Gastroesophageal sphincter (tissue), 4 donors: ENCODE measurements at regions not wholly inside any gene's neighbourhood (a gene's known extent, or its start where the extent isn't known, plus 50 kb on each side); places are given as distances from the start of the nearest gene placed in this dataset.

ENCODE experiments used
- ATAC-seq: fragments of 150-250 bp; one replicate; pipeline ENCODE4 v1.9.1; 2016; ENCODE audit warnings: mild to moderate bottlenecking, moderate library complexity
- H3K27ac ChIP-seq, 4 donors: fragments of 200-600 bp; sonication (generic) in 3 of 4; 1 replicate in 3 of 4; 2 replicates in 1 of 4; pipeline ENCODE4 v1.5.1; 2016 to 2019
- H3K27me3 ChIP-seq: fragments of 200-600 bp; sonication (generic); one replicate; pipeline ENCODE4 v1.5.1; 2019
- H3K36me3 ChIP-seq, 2 donors: fragments of 200-600 bp; sonication (generic); one replicate each; pipeline ENCODE4 v1.5.1; 2019; ENCODE audit warnings: control low read depth in 1 of 2
- H3K4me1 ChIP-seq, 3 donors: fragments of 200-600 bp; sonication (generic); 1 replicate in 2 of 3; 2 replicates in 1 of 3; pipeline ENCODE4 v1.5.1; 2016 to 2019; ENCODE audit warnings: control low read depth in 2 of 3
- H3K4me3 ChIP-seq, 2 donors: fragments of 200-600 bp; sonication (generic); one replicate each; pipeline ENCODE4 v1.5.1; 2019; ENCODE audit warnings: mild to moderate bottlenecking in 1 of 2, moderate library complexity in 1 of 2
- H3K9me3 ChIP-seq, 3 donors: fragments of 200-600 bp; sonication (generic); one replicate each; pipeline ENCODE4 v1.5.1; 2017 to 2019; ENCODE audit warnings: control low read depth in 2 of 3
- CTCF ChIP-seq, 4 experiments: fragments of 200-600 bp in 2 of 4; fragments of 450-650 bp in 2 of 4; sonication (generic) in 1 of 4; IDR thresholded peaks; one replicate each; pipeline ENCODE4 v1.5.1; 2017 to 2019; ENCODE audit warnings: antibody characterized with exemption in 4 of 4, mild to moderate bottlenecking in 2 of 4, moderate library complexity in 2 of 4
- EP300 ChIP-seq: sonication (generic); formaldehyde crosslinking; IDR thresholded peaks from one replicate; pipeline ENCODE4 v1.6.1; 2017; ENCODE audit warnings: antibody characterized with exemption, mild to moderate bottlenecking
- POLR2A ChIP-seq, 2 donors: fragments of 450-650 bp; IDR thresholded peaks; one replicate each; pipeline ENCODE4 v1.6.1; 2017; ENCODE audit warnings: antibody characterized with exemption in 2 of 2, mild to moderate bottlenecking in 2 of 2, moderate library complexity in 1 of 2
- POLR2AphosphoS5 ChIP-seq: sonication (generic); formaldehyde crosslinking; IDR thresholded peaks from one replicate; pipeline ENCODE4 v1.6.1; 2017; ENCODE audit warnings: antibody characterized with exemption
- WGBS, 2 donors: methylation state at CpG; one replicate each; pipeline ENCODE4 v1.1.5; 2018; ENCODE audit warnings: low coverage in 1 of 2; 5-methylcytosine and 5-hydroxymethylcytosine counted together

GRCh38 chr3:78123058-78123457 is 1083.2 kb downstream of the ROBO2 start:
- TF ChIP-seq CTCF (IDR thresholded peaks at IDR 0.05): no peak
- 67 to 92% methylated on average over 1 of the region's 1 CpG for WGBS, 2 donors
- ATAC-seq: no peak
- Histone ChIP-seq H3K4me3 (no peak overlapping the region), H3K27ac (no peak overlapping the region), H3K9me3 (no peaks in the 10 kb centered on the region), H3K27me3 (no peaks in the 10 kb centered on the region), H3K4me1 (no peaks in the 10 kb centered on the region), H3K36me3 (no peaks in the 10 kb centered on the region)

GRCh38 chr3:78129707-78130106 is 1089.8 kb downstream of the ROBO2 start:
- H3K27me3 ChIP-seq: no peaks in the 10 kb centered on the region
- TF ChIP-seq CTCF (IDR thresholded peaks at IDR 0.05) (no peak), EP300 (no peak), POLR2A (IDR thresholded peaks at IDR 0.05) (no peak), POLR2AphosphoS5 (no peak)
- no peaks in the 10 kb centered on the region for H3K9me3 ChIP-seq
- no peak overlapping the region for H3K4me3 ChIP-seq
- no peak overlapping the region for H3K27ac ChIP-seq
- H3K36me3 ChIP-seq: no peaks in the 10 kb centered on the region
- ATAC-seq: no peak
- H3K4me1 ChIP-seq: no peaks in the 10 kb centered on the region

- Histone ChIP-seq H3K4me1 (no peaks in the 10 kb centered on the region), H3K27ac (no peak overlapping the region), H3K27me3 (no peaks in the 10 kb centered on the region), H3K4me3 (no peak overlapping the region), H3K9me3 (no peaks in the 10 kb centered on the region), H3K36me3 (no peaks in the 10 kb centered on the region)
- TF ChIP-seq POLR2AphosphoS5: no peak
- no peak for TF ChIP-seq EP300
- no peak for TF ChIP-seq POLR2A (IDR thresholded peaks at IDR 0.05)
- no peak for TF ChIP-seq CTCF (IDR thresholded peaks at IDR 0.05)
- WGBS, 2 donors: 63 to 84% methylated on average over 4 of the region's 4 CpGs
- no peak for ATAC-seq
Measured at GRCh38 chr3:78130741-78131290, 1090.9 kb downstream of the ROBO2 start.

GRCh38 chr3:78134496-78134895 is 1094.6 kb downstream of the ROBO2 start:
- Histone ChIP-seq H3K27me3 (no peaks in the 10 kb centered on the region), H3K27ac (no peak overlapping the region), H3K9me3 (no peaks in the 10 kb centered on the region), H3K4me1 (no peaks in the 10 kb centered on the region), H3K36me3 (no peaks in the 10 kb centered on the region), H3K4me3 (no peak overlapping the region)
- ATAC-seq: no peak
- WGBS, 2 donors: 81 to 90% methylated on average over 3 of the region's 3 CpGs
- no peak for TF ChIP-seq EP300
- no peak for TF ChIP-seq POLR2A (IDR thresholded peaks at IDR 0.05)
- TF ChIP-seq CTCF (IDR thresholded peaks at IDR 0.05): no peak
- TF ChIP-seq POLR2AphosphoS5: no peak

- no peak for TF ChIP-seq CTCF (IDR thresholded peaks at IDR 0.05)
- no peak for TF ChIP-seq EP300
- TF ChIP-seq POLR2A (IDR thresholded peaks at IDR 0.05): no peak
- TF ChIP-seq POLR2AphosphoS5: no peak
- Histone ChIP-seq H3K9me3 (peaks cover 0 to 3% (median 0%) of the 10 kb centered on the region in 3 donors), H3K27me3 (no peaks in the 10 kb centered on the region), H3K4me3 (no peak overlapping the region), H3K36me3 (no peaks in the 10 kb centered on the region), H3K4me1 (no peaks in the 10 kb centered on the region), H3K27ac (no peak overlapping the region)
- no peak for ATAC-seq
- WGBS, 2 donors: 53 to 78% methylated on average over 3 of the region's 3 CpGs
Measured at GRCh38 chr3:78139166-78139565, 1099.3 kb downstream of the ROBO2 start.
